Activated CD4-positive, alpha-beta memory T cell treated with anti-CD3 and anti-CD28 coated beads, Interleukin-2, amount 10 ng/mL, durations not matched to agents 7 days and 5 days (primary cell): ENCODE measurements at regions not wholly inside any gene's neighbourhood (a gene's known extent, or its start where the extent isn't known, plus 50 kb on each side); places are given as distances from the start of the nearest gene placed in this dataset.

ENCODE experiments used
- CTCF ChIA-PET: fragments of 350-600 bp; sonication (Branson Sonifier 250); formaldehyde crosslinking; loops from one replicate; lab custom pipeline; 2021; ENCODE audit warnings: antibody characterized with exemption, inconsistent platforms; lab: Charles Lee
- POLR2A ChIA-PET: fragments of 350-600 bp; sonication (Branson Sonifier 250); formaldehyde crosslinking; loops from one replicate; lab custom pipeline; 2021; ENCODE audit warnings: antibody characterized with exemption; lab: Charles Lee
- DNase-seq: peaks from one replicate; pipeline ENCODE4 v3.0.0-alpha.2; 2020
- H3K27ac Mint-ChIP-seq: one replicate; pipeline ENCODE4 v1.8.0; 2021; ENCODE audit warnings: mild to moderate bottlenecking, mixed read lengths
- H3K27me3 Mint-ChIP-seq: one replicate; pipeline ENCODE4 v1.8.0; 2021; ENCODE audit warnings: mixed read lengths
- H3K36me3 Mint-ChIP-seq: one replicate; pipeline ENCODE4 v1.8.0; 2021; ENCODE audit warnings: low read depth, mixed read lengths
- H3K4me1 Mint-ChIP-seq: one replicate; pipeline ENCODE4 v1.8.0; 2021; ENCODE audit warnings: mixed read lengths
- H3K4me3 Mint-ChIP-seq: one replicate; pipeline ENCODE4 v1.8.0; 2021; ENCODE audit warnings: mild to moderate bottlenecking, mixed read lengths
- H3K9me3 Mint-ChIP-seq: one replicate; pipeline ENCODE4 v1.8.0; 2021; ENCODE audit warnings: mixed read lengths

- H3K4me3 Mint-ChIP-seq: no peak overlapping the region
- DNase-seq: no peak
- no peak overlapping the region for H3K27ac Mint-ChIP-seq
- ChIA-PET CTCF (no interaction called here), POLR2A (no interaction called here)
- H3K4me1 Mint-ChIP-seq: peaks cover 5% of the 10 kb centered on the region
- no peaks in the 10 kb centered on the region for H3K36me3 Mint-ChIP-seq
- peaks cover 7% of the 10 kb centered on the region for H3K27me3 Mint-ChIP-seq
- H3K9me3 Mint-ChIP-seq: no peaks in the 10 kb centered on the region
Measured at GRCh38 chr2:8626572-8626971, 55.3 kb upstream of the ID2 start.

GRCh38 chr2:8627019-8627691 lies 54.7 kb upstream of the ID2 start:
- H3K4me1 Mint-ChIP-seq: peaks cover 5% of the 10 kb centered on the region
- H3K27ac Mint-ChIP-seq: no peak overlapping the region
- ChIA-PET POLR2A (no interaction called here), CTCF (no interaction called here)
- no peak overlapping the region for H3K4me3 Mint-ChIP-seq
- DNase-seq: no peak
- H3K36me3 Mint-ChIP-seq: no peaks in the 10 kb centered on the region
- H3K27me3 Mint-ChIP-seq: peaks cover 6% of the 10 kb centered on the region
- H3K9me3 Mint-ChIP-seq: no peaks in the 10 kb centered on the region

GRCh38 chr2:8627692-8628085 lies 54.2 kb upstream of the ID2 start:
- CTCF ChIA-PET: no interaction called here
- H3K4me1 Mint-ChIP-seq: peaks cover 5% of the 10 kb centered on the region
- no peak for DNase-seq

GRCh38 chr2:8628179-8628865 lies 53.5 kb upstream of the ID2 start:
- no peaks in the 10 kb centered on the region for H3K36me3 Mint-ChIP-seq
- no peak overlapping the region for H3K4me3 Mint-ChIP-seq
- DNase-seq: no peak
- no peak overlapping the region for H3K27ac Mint-ChIP-seq
- no peaks in the 10 kb centered on the region for H3K9me3 Mint-ChIP-seq
- ChIA-PET CTCF (no interaction called here), POLR2A (no interaction called here)
- peaks cover under 1% of the 10 kb centered on the region for H3K27me3 Mint-ChIP-seq
- H3K4me1 Mint-ChIP-seq: no peaks in the 10 kb centered on the region

More at GRCh38 chr2:8627692-8628085, 54.2 kb upstream of the ID2 start:
- POLR2A ChIA-PET: no interaction called here
- no peaks in the 10 kb centered on the region for H3K36me3 Mint-ChIP-seq
- H3K27ac Mint-ChIP-seq: no peak overlapping the region
- H3K9me3 Mint-ChIP-seq: no peaks in the 10 kb centered on the region
- H3K27me3 Mint-ChIP-seq: peaks cover 6% of the 10 kb centered on the region
- no peak overlapping the region for H3K4me3 Mint-ChIP-seq

- no peak for DNase-seq
- H3K4me1 Mint-ChIP-seq: no peaks in the 10 kb centered on the region
- H3K27ac Mint-ChIP-seq: no peak overlapping the region
- POLR2A ChIA-PET: no interaction called here
- H3K4me3 Mint-ChIP-seq: no peak overlapping the region
- CTCF ChIA-PET: no interaction called here
- no peaks in the 10 kb centered on the region for H3K36me3 Mint-ChIP-seq
- no peaks in the 10 kb centered on the region for H3K9me3 Mint-ChIP-seq
- H3K27me3 Mint-ChIP-seq: no peaks in the 10 kb centered on the region
Measured at GRCh38 chr2:8628866-8629209, 53.0 kb upstream of the ID2 start.

- H3K27ac Mint-ChIP-seq: no peak overlapping the region
- no peaks in the 10 kb centered on the region for H3K36me3 Mint-ChIP-seq
- DNase-seq: no peak
- peaks cover under 1% of the 10 kb centered on the region for H3K27me3 Mint-ChIP-seq
- CTCF ChIA-PET: no interaction called here
- no peaks in the 10 kb centered on the region for H3K9me3 Mint-ChIP-seq
- no peaks in the 10 kb centered on the region for H3K4me1 Mint-ChIP-seq
- no peak overlapping the region for H3K4me3 Mint-ChIP-seq
- POLR2A ChIA-PET: no interaction called here
Measured at GRCh38 chr2:8629402-8629801, 52.5 kb upstream of the ID2 start.

- H3K4me1 Mint-ChIP-seq: no peaks in the 10 kb centered on the region
- ChIA-PET POLR2A (interaction anchor here (0.7 kb wide), 1 partner anchor 50 kb away, joined by 3 read pairs; no protein-coding TSS in a partner anchor), CTCF (no interaction called here)
- peaks cover 2% of the 10 kb centered on the region for H3K27me3 Mint-ChIP-seq
- no peak overlapping the region for H3K27ac Mint-ChIP-seq
- H3K36me3 Mint-ChIP-seq: no peaks in the 10 kb centered on the region
- no peak overlapping the region for H3K4me3 Mint-ChIP-seq
- no peak for DNase-seq
- H3K9me3 Mint-ChIP-seq: no peaks in the 10 kb centered on the region
Measured at GRCh38 chr2:8630676-8631464, 51.0 kb upstream of the ID2 start.

- H3K9me3 Mint-ChIP-seq: no peaks in the 10 kb centered on the region
- H3K27ac Mint-ChIP-seq: no peak overlapping the region
- no peaks in the 10 kb centered on the region for H3K4me1 Mint-ChIP-seq
- H3K4me3 Mint-ChIP-seq: no peak overlapping the region
- H3K27me3 Mint-ChIP-seq: peaks cover 2% of the 10 kb centered on the region
- H3K36me3 Mint-ChIP-seq: no peaks in the 10 kb centered on the region
- CTCF ChIA-PET: interaction anchor here (0.7 kb wide), 1 partner anchor 906 kb away, joined by 5 read pairs; no protein-coding TSS in a partner anchor
- no peak for DNase-seq
- POLR2A ChIA-PET: interaction anchor here (0.7 kb wide), 2 partner anchors 46 to 50 kb away, joined by 3 read pairs; no protein-coding TSS in a partner anchor
Measured at GRCh38 chr2:8631465-8632005, 50.3 kb upstream of the ID2 start.
